ENCODE measurements at regions not wholly inside any gene's neighbourhood (a gene's known extent, or its start where the extent isn't known, plus 50 kb on each side); places are given as distances from the start of the nearest gene placed in this dataset.
"Not testable (repeated sequence)": the region's sequence is repeated elsewhere in the genome, so short reads cannot be mapped to it uniquely, and the experiment has no call there.

DNA sequence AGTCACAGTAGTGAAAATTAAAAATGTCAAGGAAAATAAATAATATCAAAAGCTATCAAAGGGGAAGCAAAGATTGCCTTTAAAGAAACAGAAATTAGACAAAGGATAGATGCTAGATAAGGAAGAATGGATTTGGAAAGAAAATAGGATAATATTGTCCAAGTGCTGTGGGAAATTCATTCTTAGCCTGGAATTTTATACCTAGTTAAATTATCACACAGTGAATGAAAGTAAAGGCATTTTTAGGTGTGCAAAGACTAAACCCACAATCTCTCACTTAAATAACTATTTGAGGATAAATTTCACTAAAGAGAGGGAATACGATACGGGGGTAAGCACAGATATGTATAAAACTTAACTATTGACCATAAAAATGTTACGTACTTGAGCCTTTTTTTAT lies 511.1 kb downstream of the TMEM135 start:
- DNase-seq (ENCODE audit: low read depth in 2 of 2) = no peak

DNA sequence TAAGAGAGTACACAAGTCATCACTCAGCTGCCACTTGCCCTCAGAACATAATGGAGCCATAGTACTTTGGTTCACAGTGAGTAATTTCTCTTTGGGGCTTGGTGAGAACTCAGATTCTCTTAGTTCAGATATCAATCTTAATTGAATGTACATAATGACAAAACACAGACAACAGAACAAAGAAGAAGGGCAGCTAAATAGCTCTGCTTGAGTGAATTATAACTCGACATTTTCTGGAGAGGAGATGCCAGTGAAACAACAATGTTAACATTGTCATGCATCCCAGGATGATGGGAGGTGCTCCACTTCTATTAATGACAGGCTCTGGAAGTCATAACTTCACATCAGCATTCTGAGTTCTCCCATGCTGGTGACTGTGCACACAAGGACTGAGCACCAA lies 508.1 kb downstream of the TMEM135 start:
- DNase-seq (ENCODE audit: low read depth in 2 of 2) = no peak

- DNase-seq (ENCODE audit: low read depth in 2 of 2) = no peak
Measured at GRCh38 chr11:87539596-87539995, 501.9 kb downstream of the TMEM135 start.

GRCh38 chr11:87536565-87536964 lies 498.8 kb downstream of the TMEM135 start:
- no peak for DNase-seq (ENCODE audit: low read depth in 2 of 2)

- no peak for DNase-seq (ENCODE audit: low read depth in 2 of 2)
Measured at GRCh38 chr11:87536016-87536415, 498.3 kb downstream of the TMEM135 start.

- no peak for DNase-seq (ENCODE audit: low read depth in 2 of 2)
Measured at GRCh38 chr11:87535513-87535912, 497.8 kb downstream of the TMEM135 start.

- not testable (repeated sequence) for DNase-seq (ENCODE audit: low read depth in 2 of 2)
Measured at GRCh38 chr11:87531835-87532234, 494.1 kb downstream of the TMEM135 start.

DNA sequence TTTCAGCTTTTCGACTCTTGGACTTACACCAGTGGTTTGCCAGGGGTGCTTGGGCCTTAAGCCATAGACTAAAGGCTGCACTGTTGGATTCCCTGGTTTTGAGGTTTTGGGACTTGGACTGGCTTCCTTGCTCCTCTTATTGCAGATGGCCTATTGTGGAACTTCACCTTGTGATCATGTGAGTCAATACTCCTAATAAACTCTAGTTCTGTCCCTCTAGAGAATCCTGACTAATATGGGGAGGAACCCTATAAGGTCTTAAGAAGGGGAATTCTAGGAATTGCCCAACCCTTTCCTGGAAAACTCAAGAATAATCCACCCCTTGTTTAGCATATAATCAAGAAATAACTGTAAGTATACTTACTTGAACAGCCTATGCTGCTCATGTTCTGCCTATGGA lies 491.8 kb downstream of the TMEM135 start:
- DNase-seq (ENCODE audit: low read depth in 2 of 2) = no peak

DNA sequence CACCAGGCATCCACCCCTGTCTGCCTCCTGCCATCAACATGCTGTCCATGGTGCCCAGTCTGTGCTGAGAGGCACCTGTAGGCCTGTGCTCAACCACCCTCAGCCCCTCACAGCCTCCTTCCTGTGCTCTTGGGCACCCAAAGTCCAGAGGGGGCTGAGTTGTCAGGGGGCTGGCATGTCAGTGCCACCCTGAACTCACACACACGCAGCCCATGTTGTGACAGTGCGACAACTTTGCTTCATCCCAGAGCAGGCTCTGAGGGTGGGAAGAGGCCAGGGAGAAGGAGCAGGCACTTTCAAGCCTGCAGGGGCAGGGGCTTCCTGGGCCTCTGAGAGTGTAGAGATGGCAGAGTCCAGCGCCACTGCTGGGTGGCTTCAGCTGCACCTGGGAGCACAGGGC lies 491.0 kb downstream of the TMEM135 start:
- no peak for DNase-seq (ENCODE audit: low read depth in 2 of 2)

GRCh38 chr11:87523276-87523675 lies 485.5 kb downstream of the TMEM135 start:
- no peak for DNase-seq (ENCODE audit: low read depth in 2 of 2)

DNA sequence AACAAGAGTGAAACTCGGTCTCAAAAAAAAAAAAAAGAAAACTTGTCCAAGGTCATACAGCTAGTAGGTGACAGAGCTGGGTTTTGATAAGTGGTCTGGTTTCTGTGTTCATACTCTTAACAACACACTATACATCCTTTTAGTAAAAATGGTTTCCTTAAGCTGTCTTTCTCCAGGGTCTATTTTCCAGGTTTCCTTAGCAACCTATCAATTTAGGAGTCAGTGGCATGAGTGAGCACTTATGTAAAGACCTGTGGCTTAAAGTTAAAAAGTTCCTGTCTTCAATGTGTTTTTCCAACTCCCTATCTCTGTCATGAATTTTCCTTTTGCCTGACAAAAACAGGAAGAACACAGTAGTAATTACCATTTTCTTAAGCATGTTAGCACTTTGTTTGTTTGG lies 480.5 kb downstream of the TMEM135 start:
- DNase-seq (ENCODE audit: low read depth in 2 of 2) = no peak

DNA sequence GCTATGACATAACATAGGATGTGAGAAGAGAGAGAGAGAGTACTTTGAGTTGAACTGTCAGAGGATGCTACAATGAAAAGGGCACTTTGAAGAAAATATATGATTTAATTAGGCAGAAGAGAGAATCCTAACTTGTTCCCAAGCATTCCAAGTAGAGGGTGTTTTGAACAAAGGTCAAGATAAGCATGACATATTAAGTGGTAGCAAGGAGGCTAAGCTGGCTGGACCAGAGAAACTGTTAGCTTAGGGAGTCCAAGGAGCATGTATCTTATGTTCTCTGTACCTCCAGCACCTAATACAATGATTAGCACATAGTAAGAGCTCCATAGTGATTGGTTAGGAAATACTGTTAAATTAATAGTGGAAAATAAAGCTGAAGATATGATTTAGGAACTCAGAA lies 479.6 kb downstream of the TMEM135 start:
- DNase-seq (ENCODE audit: low read depth in 2 of 2) = no peak

DNA sequence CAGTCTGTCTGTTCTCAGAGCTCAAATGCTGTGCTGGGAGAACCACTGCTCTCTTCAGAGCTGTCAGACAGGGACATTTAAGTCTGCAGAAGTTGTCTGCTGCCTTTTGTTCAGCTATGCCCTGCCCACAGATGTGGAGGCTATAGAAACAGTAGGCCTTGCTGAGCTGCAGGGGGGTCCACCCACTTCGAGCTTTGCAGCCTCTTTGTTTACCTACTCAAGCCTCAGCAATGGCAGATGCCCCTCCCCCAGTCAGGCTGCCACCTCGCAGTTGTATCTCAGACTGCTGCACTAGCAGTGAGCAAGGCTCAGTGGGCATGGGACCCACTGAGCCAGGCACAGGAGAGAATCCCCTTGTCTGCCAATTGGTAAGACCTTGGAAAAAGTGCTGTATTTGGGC lies 470.0 kb downstream of the TMEM135 start:
- DNase-seq (ENCODE audit: low read depth in 2 of 2) = not testable (repeated sequence)

GRCh38 chr11:87506946-87507345 lies 469.2 kb downstream of the TMEM135 start:
- DNase-seq (ENCODE audit: low read depth in 2 of 2) = not testable (repeated sequence)

GRCh38 chr11:87501388-87501787 lies 463.7 kb downstream of the TMEM135 start:
- no peak for DNase-seq (ENCODE audit: low read depth in 2 of 2)

DNA sequence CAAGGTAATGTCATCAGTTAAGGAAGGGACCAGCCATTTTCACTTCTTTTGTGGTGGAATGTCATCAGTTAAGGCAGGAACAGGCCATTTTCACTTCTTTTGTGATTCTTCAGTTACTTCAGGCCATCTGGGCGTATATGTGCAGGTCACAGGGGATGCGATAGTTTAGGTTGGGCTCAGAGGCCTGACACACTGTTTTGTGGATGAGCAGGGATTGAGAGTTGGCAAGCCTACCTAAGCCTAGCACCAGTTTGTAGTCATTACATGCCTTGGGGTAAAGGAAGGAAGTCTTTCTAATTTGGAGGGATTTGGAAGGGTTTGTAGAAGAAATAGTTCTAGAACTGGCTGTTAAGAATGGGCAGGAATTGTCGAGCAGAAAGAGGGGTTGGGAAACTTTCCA lies 457.2 kb downstream of the TMEM135 start:
- not testable (repeated sequence) for DNase-seq (ENCODE audit: low read depth in 2 of 2)

DNA sequence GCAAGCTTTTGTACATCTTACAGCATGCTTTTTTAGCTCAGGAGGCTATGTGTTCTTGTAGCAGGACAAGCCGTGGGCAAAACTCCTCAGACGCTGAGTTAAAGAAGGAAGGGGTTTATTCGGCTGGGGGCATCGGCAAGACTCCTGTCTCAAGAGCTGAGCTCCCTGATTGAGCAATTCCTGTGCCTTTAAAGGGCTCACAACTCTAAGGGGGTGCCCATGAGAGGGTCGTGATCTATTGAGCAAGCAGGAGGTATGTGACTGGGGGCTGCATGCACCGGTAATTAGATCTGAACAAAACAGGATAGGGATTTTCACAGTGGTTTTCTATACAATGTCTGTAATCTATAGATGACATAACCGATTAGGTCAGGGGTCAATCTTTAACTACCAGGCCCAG lies 456.3 kb downstream of the TMEM135 start:
- not testable (repeated sequence) for DNase-seq (ENCODE audit: low read depth in 2 of 2)

GRCh38 chr11:87493516-87493915 lies 455.8 kb downstream of the TMEM135 start:
- no peak for DNase-seq (ENCODE audit: low read depth in 2 of 2)

- DNase-seq (ENCODE audit: low read depth in 2 of 2) = no peak
Measured at GRCh38 chr11:87491381-87491780, 453.6 kb downstream of the TMEM135 start.

DNA sequence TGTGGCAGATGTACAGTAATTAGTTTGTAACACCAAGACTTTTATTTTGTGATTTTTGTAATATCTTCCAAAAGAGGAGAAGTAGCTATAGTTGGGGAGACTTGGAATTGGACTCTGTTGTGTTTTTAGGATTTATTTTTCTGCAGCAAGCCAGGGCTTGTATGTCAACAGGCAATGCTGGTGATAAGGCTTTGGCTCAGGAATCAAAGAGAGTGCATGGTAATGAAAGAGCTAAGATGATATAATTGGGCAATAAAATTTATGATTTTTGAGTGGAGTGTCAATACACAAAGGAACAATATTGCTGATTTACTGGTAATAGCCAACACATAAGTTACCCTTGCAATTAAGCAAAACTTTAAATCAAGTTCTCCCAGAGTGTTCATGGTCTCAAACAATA lies 452.9 kb downstream of the TMEM135 start:
- no peak for DNase-seq (ENCODE audit: low read depth in 2 of 2)

- DNase-seq (ENCODE audit: low read depth in 2 of 2) = no peak
Measured at GRCh38 chr11:87484566-87484965, 446.8 kb downstream of the TMEM135 start.

DNA sequence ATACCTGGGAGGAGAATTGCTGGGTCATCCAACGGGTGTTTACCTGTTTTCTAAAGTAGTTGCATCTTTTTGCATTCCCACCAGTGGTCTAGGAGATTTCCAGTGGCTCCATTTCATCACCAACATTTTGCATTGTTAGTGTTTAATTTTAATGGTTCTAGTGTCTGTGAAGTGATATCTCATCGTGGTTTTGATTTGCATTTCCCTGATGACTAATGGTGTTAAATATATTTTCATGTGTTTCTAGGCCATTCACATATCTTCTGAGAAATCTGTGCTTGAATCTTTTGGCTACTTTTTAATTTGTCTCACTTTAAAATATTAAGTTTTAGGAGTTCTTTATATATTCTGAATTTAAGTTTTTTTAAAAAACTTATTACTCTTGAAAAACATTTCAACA lies 439.6 kb downstream of the TMEM135 start:
- no peak for DNase-seq (ENCODE audit: low read depth in 2 of 2)

GRCh38 chr11:87473174-87473573 lies 435.4 kb downstream of the TMEM135 start:
- DNase-seq (ENCODE audit: low read depth in 2 of 2) = no peak

DNA sequence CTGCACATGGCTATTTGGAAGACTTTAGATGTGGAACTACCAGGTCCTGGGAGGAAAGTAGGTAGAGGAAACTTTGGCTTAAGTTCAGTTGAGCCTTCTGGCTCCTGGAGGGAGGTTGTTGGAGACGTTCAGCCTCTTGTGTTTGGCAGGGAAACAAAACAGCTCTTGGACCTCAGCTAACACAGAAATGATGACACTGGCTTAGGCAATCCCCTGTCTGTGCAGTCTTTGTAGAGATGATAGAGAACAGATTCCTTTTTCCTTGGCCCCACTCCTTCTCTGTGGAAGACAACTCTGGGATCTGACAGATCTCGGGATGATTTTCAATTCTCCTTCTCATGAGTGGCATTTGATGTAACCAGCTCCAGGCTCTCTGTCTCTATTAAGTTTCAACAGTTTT lies 428.5 kb downstream of the TMEM135 start:
- DNase-seq (ENCODE audit: low read depth in 2 of 2) = no peak

GRCh38 chr11:87465716-87466115 lies 428.0 kb downstream of the TMEM135 start:
- DNase-seq (ENCODE audit: low read depth in 2 of 2) = no peak
